GM10248 (cell line): ENCODE measurements at regions not wholly inside any gene's neighbourhood (a gene's known extent, or its start where the extent isn't known, plus 50 kb on each side); places are given as distances from the start of the nearest gene placed in this dataset.
"Not testable (repeated sequence)": the region's sequence is repeated elsewhere in the genome, so short reads cannot be mapped to it uniquely, and the experiment has no call there.

Source experiments
- CTCF ChIA-PET: fragments of 300-600 bp; sonication (Branson Sonifier 250); formaldehyde crosslinking; extraction: SDS; loops from one replicate; lab custom pipeline; 2021; ENCODE audit warnings: antibody characterized with exemption; lab: Yijun Ruan, JAX
- POLR2A ChIA-PET: fragments of 350-650 bp; sonication (Branson Sonifier 250); formaldehyde crosslinking; extraction: SDS; loops from one replicate; lab custom pipeline; 2020; ENCODE audit warnings: antibody characterized with exemption; lab: Yijun Ruan, JAX
- DNase-seq: peaks from one replicate; pipeline ENCODE4 v3.0.0; 2012; ENCODE audit errors: extremely low spot score
- TF ChIP-seq, protein P1 (sequence below): IDR thresholded peaks from 2 replicates; pipeline ENCODE4 v1.5.1; 2012; ENCODE audit warnings: mild to moderate bottlenecking, low read depth; ENCODE audit errors: extremely low read depth, missing control alignments, control extremely low read depth

- ChIA-PET POLR2A (no interaction called here), CTCF (interaction anchor here (1.1 to 1.7 kb wide), 4 partner anchors 9 to 62 kb away, joined by 3 to 6 read pairs (median 4); no protein-coding TSS in a partner anchor)
These were observed 475.2 kb upstream of the FRG2C start for GRCh38 chr3:75188962-75189361.

GRCh38 chr3:75192146-75192616 lies 471.9 kb upstream of the FRG2C start:
- CTCF ChIA-PET, result interaction anchor here (0.6 to 3.1 kb wide), 12 partner anchors 8 to 66 kb away, joined by 3 to 24 read pairs (median 6); no protein-coding TSS in a partner anchor
- POLR2A ChIA-PET, result no interaction called here
- DNase-seq, result peak; percentile 29
- TF ChIP-seq, protein P1, sequence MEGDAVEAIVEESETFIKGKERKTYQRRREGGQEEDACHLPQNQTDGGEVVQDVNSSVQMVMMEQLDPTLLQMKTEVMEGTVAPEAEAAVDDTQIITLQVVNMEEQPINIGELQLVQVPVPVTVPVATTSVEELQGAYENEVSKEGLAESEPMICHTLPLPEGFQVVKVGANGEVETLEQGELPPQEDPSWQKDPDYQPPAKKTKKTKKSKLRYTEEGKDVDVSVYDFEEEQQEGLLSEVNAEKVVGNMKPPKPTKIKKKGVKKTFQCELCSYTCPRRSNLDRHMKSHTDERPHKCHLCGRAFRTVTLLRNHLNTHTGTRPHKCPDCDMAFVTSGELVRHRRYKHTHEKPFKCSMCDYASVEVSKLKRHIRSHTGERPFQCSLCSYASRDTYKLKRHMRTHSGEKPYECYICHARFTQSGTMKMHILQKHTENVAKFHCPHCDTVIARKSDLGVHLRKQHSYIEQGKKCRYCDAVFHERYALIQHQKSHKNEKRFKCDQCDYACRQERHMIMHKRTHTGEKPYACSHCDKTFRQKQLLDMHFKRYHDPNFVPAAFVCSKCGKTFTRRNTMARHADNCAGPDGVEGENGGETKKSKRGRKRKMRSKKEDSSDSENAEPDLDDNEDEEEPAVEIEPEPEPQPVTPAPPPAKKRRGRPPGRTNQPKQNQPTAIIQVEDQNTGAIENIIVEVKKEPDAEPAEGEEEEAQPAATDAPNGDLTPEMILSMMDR, result peak; percentile 84

More at GRCh38 chr3:75188962-75189361, 475.2 kb upstream of the FRG2C start:
- no peak for DNase-seq
- TF ChIP-seq, protein P1, result no peak

- TF ChIP-seq, protein P1, result no peak
- ChIA-PET CTCF (interaction anchor here (1.7 kb wide), 1 partner anchor 14 kb away, joined by 5 read pairs; no protein-coding TSS in a partner anchor), POLR2A (no interaction called here)
- no peak for DNase-seq
These were observed 470.3 kb upstream of the FRG2C start for GRCh38 chr3:75193797-75194196.

DNA sequence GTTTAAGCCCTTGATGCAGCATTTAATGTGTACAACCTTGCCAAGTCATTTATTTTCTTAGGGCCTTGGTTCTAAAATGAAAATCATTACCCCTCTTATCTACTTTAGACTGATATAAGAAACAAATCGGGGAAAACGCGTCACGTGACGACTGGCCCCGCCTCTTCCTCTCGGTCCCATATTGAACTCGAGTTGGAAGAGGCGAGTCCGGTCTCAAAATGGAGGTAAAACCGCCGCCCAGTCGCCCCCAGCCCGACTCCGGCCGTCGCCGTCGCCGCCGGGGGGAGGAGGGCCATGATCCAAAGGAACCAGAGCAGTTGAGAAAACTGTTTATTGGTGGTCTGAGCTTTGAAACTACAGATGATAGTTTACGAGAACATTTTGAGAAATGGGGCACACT lies 449.8 kb upstream of the FRG2C start:
- DNase-seq, CTCF ChIA-PET, POLR2A ChIA-PET: not testable (repeated sequence)

GRCh38 chr3:75218577-75218976 lies 445.6 kb upstream of the FRG2C start:
- no peak for DNase-seq
- TF ChIP-seq, protein P1, result no peak
- ChIA-PET CTCF (no interaction called here), POLR2A (no interaction called here)

GRCh38 chr3:75220932-75221331 lies 443.2 kb upstream of the FRG2C start:
- ChIA-PET POLR2A (no interaction called here), CTCF (no interaction called here)
- no peak for DNase-seq
- TF ChIP-seq, protein P1, result no peak

GRCh38 chr3:75224412-75224811 lies 439.7 kb upstream of the FRG2C start:
- ChIA-PET POLR2A (no interaction called here), CTCF (no interaction called here)
- no peak for DNase-seq
- TF ChIP-seq, protein P1, result no peak
